Natural killer cell (primary cell): ENCODE measurements at regions not wholly inside any gene's neighbourhood (a gene's known extent, or its start where the extent isn't known, plus 50 kb on each side); places are given as distances from the start of the nearest gene placed in this dataset.

Experiments used
- ATAC-seq, 3 donors: fragments of 150-1000 bp in 2 of 3; fragments of 200-7000 bp in 1 of 3; cut with Tn5 transposase; 1 replicate in 1 of 3; 2 replicates in 2 of 3; pipeline ENCODE4 v1.10.0; 2021; ENCODE audit warnings: mild to moderate bottlenecking in 2 of 3, moderate library complexity in 2 of 3
- DNase-seq, 2 donors: peaks; one replicate each; pipeline versions ENCODE4 v3.0.0 to v3.0.0-alpha.2; 2013 to 2021; ENCODE audit warnings: mixed read lengths in 1 of 2
- H3K27ac ChIP-seq: one replicate; pipeline ENCODE4 v1.5.1; 2013; ENCODE audit warnings: mild to moderate bottlenecking, low read length
- H3K27me3 ChIP-seq: one replicate; pipeline ENCODE4 v1.6.1; 2013; ENCODE audit warnings: low read length; ENCODE audit not compliant: control insufficient read depth, insufficient read depth
- H3K36me3 ChIP-seq: one replicate; pipeline ENCODE4 v1.6.1; 2013; ENCODE audit warnings: low read length; ENCODE audit not compliant: control insufficient read depth, insufficient read depth
- H3K4me1 ChIP-seq: one replicate; pipeline ENCODE4 v1.6.1; 2013; ENCODE audit warnings: low read length; ENCODE audit not compliant: control insufficient read depth, insufficient read depth
- H3K4me3 ChIP-seq: one replicate; pipeline ENCODE4 v1.5.1; 2013; ENCODE audit warnings: low read length
- H3K9me3 ChIP-seq: one replicate; pipeline ENCODE4 v1.6.1; 2013; ENCODE audit warnings: low read length; ENCODE audit not compliant: control insufficient read depth, insufficient read depth
- H3K27ac Mint-ChIP-seq, 2 donors: one replicate each; pipeline ENCODE4 v1.8.0; 2022; ENCODE audit warnings: mild to moderate bottlenecking in 2 of 2, mixed read lengths in 2 of 2, moderate library complexity in 1 of 2
- H3K27me3 Mint-ChIP-seq, 2 donors: one replicate each; pipeline ENCODE4 v1.8.0; 2022; ENCODE audit warnings: low read depth in 2 of 2, mixed read lengths in 2 of 2
- H3K36me3 Mint-ChIP-seq: one replicate; pipeline ENCODE4 v1.8.0; 2022; ENCODE audit warnings: mixed read lengths
- H3K4me1 Mint-ChIP-seq, 2 donors: one replicate each; pipeline ENCODE4 v1.8.0; 2022; ENCODE audit warnings: mixed read lengths in 2 of 2
- H3K4me3 Mint-ChIP-seq: one replicate; pipeline ENCODE4 v1.8.0; 2022; ENCODE audit warnings: mild to moderate bottlenecking, moderate library complexity, mixed read lengths
- H3K9me3 Mint-ChIP-seq, 2 donors: one replicate each; pipeline ENCODE4 v1.8.0; 2022; ENCODE audit warnings: mixed read lengths in 2 of 2
- CTCF ChIP-seq: fragments of 200-600 bp; IDR thresholded peaks from one replicate; pipeline ENCODE4 v1.8.0; 2022; ENCODE audit warnings: antibody characterized with exemption
- WGBS: methylation state at CpG from one replicate; pipeline ENCODE4 v1.1.7; 2013; ENCODE audit warnings: missing lambda C conversion rate; ENCODE audit not compliant: insufficient coverage; 5-methylcytosine and 5-hydroxymethylcytosine counted together
- intact Hi-C: fragments of 100-400 bp; cut with micrococcal nuclease; formaldehyde crosslinking; loops from one replicate; pipeline ENCODE4 v1.14.2; 2022

DNA sequence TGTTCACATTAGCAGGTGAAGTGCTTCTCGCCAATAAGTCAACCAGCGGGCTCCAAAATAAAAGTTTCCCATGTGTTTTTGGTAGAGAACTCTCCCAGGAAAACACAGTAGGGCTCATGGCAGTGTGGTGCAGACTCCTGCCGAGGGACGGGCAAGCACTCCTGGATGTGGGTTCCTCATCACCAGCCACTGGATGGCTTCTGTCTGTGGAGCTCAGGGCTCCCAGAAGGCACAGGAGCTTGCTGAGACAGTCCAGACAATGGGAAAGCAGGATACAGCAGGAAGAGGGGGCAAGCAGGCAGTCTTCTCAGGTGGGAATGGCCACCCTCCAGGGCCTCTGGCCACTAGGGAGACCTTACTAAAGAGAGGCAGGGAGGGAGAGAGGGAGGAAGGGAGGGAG, 142.4 kb downstream of the HSD17B3 start:
- Histone ChIP-seq H3K4me1 (peaks cover 19% of the 10 kb centered on the region), H3K36me3 (no peaks in the 10 kb centered on the region), H3K27ac (no peak overlapping the region), H3K9me3 (peaks cover 4% of the 10 kb centered on the region), H3K4me3 (no peak overlapping the region), H3K27me3 (peaks cover 9% of the 10 kb centered on the region)
- intact Hi-C loops, result no loop called here
- H3K4me1 Mint-ChIP-seq, result peaks cover 23 to 31% of the 10 kb centered on the region in 2 donors
- H3K9me3 Mint-ChIP-seq, result no peaks in the 10 kb centered on the region
- WGBS, result 96% methylated on average over 4 of the region's 4 CpGs
- no peak overlapping the region for H3K4me3 Mint-ChIP-seq
- no peak for DNase-seq
- no peak overlapping the region for H3K27ac Mint-ChIP-seq
- H3K36me3 Mint-ChIP-seq, result no peaks in the 10 kb centered on the region
- H3K27me3 Mint-ChIP-seq, result peaks cover 33 to 36% of the 10 kb centered on the region in 2 donors
- TF ChIP-seq CTCF, result no peak
- no peak for ATAC-seq

GRCh38 chr9:96158909-96159575, 142.9 kb downstream of the HSD17B3 start:
- TF ChIP-seq CTCF, result no peak
- WGBS, result 19% methylated on average over 6 of the region's 9 CpGs
- peak in 1 of 3 donors; percentile 65 for ATAC-seq
- peaks cover 23 to 31% of the 10 kb centered on the region in 2 donors for H3K4me1 Mint-ChIP-seq
- H3K9me3 Mint-ChIP-seq, result no peaks in the 10 kb centered on the region
- no peak for DNase-seq
- peaks cover 4% of the 10 kb centered on the region for H3K9me3 ChIP-seq
- H3K27ac ChIP-seq, result no peak overlapping the region
- peaks cover 9% of the 10 kb centered on the region for H3K27me3 ChIP-seq
- H3K4me1 ChIP-seq, result peaks cover 19% of the 10 kb centered on the region
- peak overlapping the region; percentile 7 for H3K4me3 Mint-ChIP-seq
- intact Hi-C loops, result no loop called here
- peaks cover 33 to 36% of the 10 kb centered on the region in 2 donors for H3K27me3 Mint-ChIP-seq
- no peaks in the 10 kb centered on the region for H3K36me3 ChIP-seq
- H3K27ac Mint-ChIP-seq, result no peak overlapping the region
- no peak overlapping the region for H3K4me3 ChIP-seq
- no peaks in the 10 kb centered on the region for H3K36me3 Mint-ChIP-seq

DNA sequence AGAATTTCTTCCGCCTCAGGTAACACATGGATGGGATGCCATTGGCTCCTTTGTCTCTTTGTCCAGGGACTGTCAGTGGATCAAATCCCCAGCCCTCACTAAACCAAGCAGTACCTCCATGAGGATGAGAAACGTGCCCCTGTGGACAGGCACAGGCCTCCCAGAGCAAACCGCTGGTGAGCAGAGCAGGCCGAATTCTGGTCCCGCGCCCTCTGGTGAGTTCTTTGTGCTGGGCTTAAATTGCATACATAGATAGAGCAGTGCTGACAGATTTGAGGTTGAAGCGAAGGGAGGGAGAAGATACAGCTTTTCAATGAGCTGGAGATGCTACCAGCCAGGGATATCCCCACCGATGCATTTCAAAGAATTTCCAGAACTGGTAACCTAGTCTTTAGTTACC, 143.8 kb downstream of the HSD17B3 start:
- ATAC-seq (no peak), DNase-seq (no peak)
- H3K27ac ChIP-seq, result no peak overlapping the region
- 96% methylated on average over 8 of the region's 8 CpGs for WGBS
- H3K4me1 ChIP-seq, result peaks cover 19% of the 10 kb centered on the region
- Mint-ChIP-seq H3K9me3 (no peaks in the 10 kb centered on the region), H3K27ac (no peak overlapping the region), H3K4me1 (peaks cover 23 to 31% of the 10 kb centered on the region in 2 donors), H3K4me3 (no peak overlapping the region), H3K27me3 (peaks cover 26 to 33% of the 10 kb centered on the region in 2 donors), H3K36me3 (no peaks in the 10 kb centered on the region)
- intact Hi-C loops, result no loop called here
- H3K9me3 ChIP-seq, result peaks cover 4% of the 10 kb centered on the region
- TF ChIP-seq CTCF, result no peak
- no peak overlapping the region for H3K4me3 ChIP-seq
- no peaks in the 10 kb centered on the region for H3K36me3 ChIP-seq
- peaks cover 9% of the 10 kb centered on the region for H3K27me3 ChIP-seq

- Mint-ChIP-seq H3K27ac (no peak overlapping the region), H3K36me3 (no peaks in the 10 kb centered on the region), H3K9me3 (no peaks in the 10 kb centered on the region), H3K4me3 (no peak overlapping the region), H3K4me1 (peaks cover 23 to 31% of the 10 kb centered on the region in 2 donors), H3K27me3 (peaks cover 25 to 37% of the 10 kb centered on the region in 2 donors)
- ATAC-seq, result no peak
- Histone ChIP-seq H3K9me3 (peaks cover 4% of the 10 kb centered on the region), H3K27ac (no peak overlapping the region), H3K36me3 (no peaks in the 10 kb centered on the region), H3K4me3 (no peak overlapping the region), H3K4me1 (peaks cover 19% of the 10 kb centered on the region), H3K27me3 (peaks cover 10% of the 10 kb centered on the region)
- intact Hi-C loops, result no loop called here
- no peak for TF ChIP-seq CTCF
- WGBS, result 0% methylated on average over 1 of the region's 1 CpG
- DNase-seq, result no peak
Observed at GRCh38 chr9:96157675-96158074, 144.3 kb downstream of the HSD17B3 start.
